H1 (cell line): ENCODE measurements at regions not wholly inside any gene's neighbourhood (a gene's known extent, or its start where the extent isn't known, plus 50 kb on each side); places are given as distances from the start of the nearest gene placed in this dataset.

Experiments used
- CTCF ChIA-PET: fragments of 300-600 bp; sonication (Branson Sonifier 250); formaldehyde crosslinking; loops from one replicate; lab custom pipeline; 2021; ENCODE audit not compliant: partially characterized antibody; lab: Charles Lee
- POLR2A ChIA-PET: fragments of 300-600 bp; sonication (Branson Sonifier 250); formaldehyde crosslinking; loops from one replicate; lab custom pipeline; 2021; ENCODE audit warnings: inconsistent platforms; ENCODE audit not compliant: partially characterized antibody; lab: Charles Lee
- DNase-seq, 2 experiments: peaks; one replicate each; pipeline versions ENCODE4 v3.0.0 to v3.0.0-alpha.2; 2010 to 2022; ENCODE audit warnings: low spot score in 2 of 2, low read depth in 1 of 2, mixed read lengths in 1 of 2
- FAIRE-seq: peaks from 2 replicates; lab custom pipeline; 2011; peaks lifted over from hg19 to GRCh38; lab: Jason Lieb, UNC
- H2AFZ ChIP-seq: 2 replicates; pipeline ENCODE4 v1.8.1; 2012; ENCODE audit warnings: low read length, inconsistent platforms
- H2AK5ac ChIP-seq: 2 replicates; pipeline ENCODE4 v1.6.1; 2013; ENCODE audit warnings: low read depth, low read length
- H2BK120ac ChIP-seq: replicated peaks from 2 replicates; pipeline ENCODE3; 2013; ENCODE audit warnings: low read depth, low read length, inconsistent platforms
- H2BK12ac ChIP-seq: 2 replicates; pipeline ENCODE4 v1.6.1; 2013; ENCODE audit warnings: low read depth, low read length
- H2BK15ac ChIP-seq: 2 replicates; pipeline ENCODE4 v1.6.1; 2013; ENCODE audit warnings: low read length
- H2BK20ac ChIP-seq: 2 replicates; pipeline ENCODE4 v1.6.1; 2013; ENCODE audit warnings: low read length
- H2BK5ac ChIP-seq: 2 replicates; pipeline ENCODE4 v1.6.1; 2013; ENCODE audit warnings: low read depth, low read length
- H3K14ac ChIP-seq: 2 replicates; pipeline ENCODE4 v1.6.1; 2013; ENCODE audit warnings: inconsistent platforms; ENCODE audit not compliant: insufficient read length
- H3K18ac ChIP-seq: 2 replicates; pipeline ENCODE4 v1.6.1; 2013; ENCODE audit warnings: low read length; ENCODE audit errors: extremely low read depth
- H3K23ac ChIP-seq: 2 replicates; pipeline ENCODE4 v1.6.1; 2013; ENCODE audit warnings: inconsistent platforms; ENCODE audit not compliant: insufficient read length
- H3K23me2 ChIP-seq: 2 replicates; pipeline ENCODE4 v1.6.1; 2013; ENCODE audit warnings: low read depth, low read length
- H3K27ac ChIP-seq: 2 replicates; pipeline ENCODE4 v1.6.1; 2011; ENCODE audit warnings: low read depth, low read length, inconsistent platforms
- H3K27me3 ChIP-seq, 4 experiments: replicated peaks in 1 of 4; 1 replicate in 1 of 4; 2 replicates in 3 of 4; pipeline versions ENCODE4 v1.6.1 to v1.8.1; 2011 to 2013; ENCODE audit warnings: low read length in 3 of 4, mild to moderate bottlenecking in 3 of 4, inconsistent platforms in 2 of 4, mixed read lengths in 2 of 4, moderate library complexity in 1 of 4; ENCODE audit not compliant: control insufficient read depth in 3 of 4, insufficient read depth in 3 of 4; ENCODE audit errors: extremely low read depth in 1 of 4
- H3K36me3 ChIP-seq, 4 experiments: 2 replicates each; pipeline versions ENCODE4 v1.6.1 to v1.8.1; 2011 to 2013; ENCODE audit warnings: mild to moderate bottlenecking in 4 of 4, low read length in 3 of 4, moderate library complexity in 2 of 4, control low read depth in 1 of 4, inconsistent platforms in 1 of 4; ENCODE audit not compliant: insufficient read depth in 4 of 4, control insufficient read depth in 2 of 4
- H3K4ac ChIP-seq: replicated peaks from 2 replicates; pipeline ENCODE3; 2013; ENCODE audit warnings: low read length, low read depth, mixed read lengths, inconsistent platforms; ENCODE audit not compliant: insufficient read length
- H3K4me1 ChIP-seq, 4 experiments: replicated peaks in 1 of 4; 1 replicate in 1 of 4; 2 replicates in 3 of 4; pipeline versions ENCODE4 v1.6.1 to v1.8.1; 2011 to 2013; ENCODE audit warnings: low read length in 3 of 4, inconsistent platforms in 2 of 4, mixed read lengths in 1 of 4; ENCODE audit not compliant: insufficient read depth in 4 of 4, control insufficient read depth in 3 of 4
- H3K4me2 ChIP-seq, 2 experiments: 2 replicates each; pipeline versions ENCODE4 v1.6.1 to v1.8.1; 2011 to 2013; ENCODE audit warnings: low read depth in 2 of 2, low read length in 2 of 2, control low read depth in 1 of 2, inconsistent platforms in 1 of 2, mild to moderate bottlenecking in 1 of 2; ENCODE audit not compliant: insufficient read depth in 1 of 2
- H3K4me3 ChIP-seq, 4 experiments: fragments of 200-600, 300-600 bp in 1 of 4; sonication (generic), shearing (Covaris generic), sonication (Bioruptor Twin) in 1 of 4; 2 replicates each; pipeline versions ENCODE4 v1.5.1 to v1.8.1; 2011 to 2016; ENCODE audit warnings: low read length in 4 of 4, low read depth in 3 of 4, control low read depth in 2 of 4, inconsistent platforms in 2 of 4, mild to moderate bottlenecking in 2 of 4, mixed read lengths in 1 of 4, moderate library complexity in 1 of 4; ENCODE audit not compliant: insufficient read depth in 2 of 4; ENCODE audit errors: extremely low read depth in 1 of 4
- H3K56ac ChIP-seq: replicated peaks from 2 replicates; pipeline ENCODE3; 2013; ENCODE audit warnings: low read depth, mild to moderate bottlenecking, mixed read lengths, low read length, inconsistent platforms; ENCODE audit not compliant: insufficient read length
- H3K79me1 ChIP-seq: 2 replicates; pipeline ENCODE4 v1.6.1; 2013; ENCODE audit warnings: low read depth, low read length, control low read depth
- H3K79me2 ChIP-seq, 2 experiments: 2 replicates each; pipeline versions ENCODE4 v1.6.1 to v1.8.1; 2012 to 2013; ENCODE audit warnings: low read length in 2 of 2, mild to moderate bottlenecking in 2 of 2, inconsistent platforms in 1 of 2; ENCODE audit not compliant: insufficient read depth in 2 of 2, control insufficient read depth in 1 of 2
- H3K9ac ChIP-seq, 4 experiments: replicated peaks in 1 of 4; 1 replicate in 1 of 4; 2 replicates in 3 of 4; pipeline versions ENCODE4 v1.6.1 to v1.8.1; 2011 to 2013; ENCODE audit warnings: low read depth in 3 of 4, low read length in 3 of 4, control low read depth in 2 of 4, mild to moderate bottlenecking in 2 of 4, moderate library complexity in 2 of 4, inconsistent platforms in 1 of 4; ENCODE audit errors: extremely low read depth in 1 of 4
- H3K9me3 ChIP-seq, 2 experiments: 2 replicates each; pipeline versions ENCODE4 v1.6.1 to v1.8.1; 2012 to 2013; ENCODE audit warnings: mild to moderate bottlenecking in 2 of 2, moderate library complexity in 2 of 2, control low read depth in 1 of 2, inconsistent platforms in 1 of 2, low read depth in 1 of 2, low read length in 1 of 2, mixed read lengths in 1 of 2; ENCODE audit not compliant: insufficient read depth in 2 of 2
- H4K20me1 ChIP-seq, 2 experiments: replicated peaks in 1 of 2; 2 replicates each; pipeline versions ENCODE3 to v1.8.1; 2011 to 2013; ENCODE audit warnings: inconsistent platforms in 2 of 2, low read length in 2 of 2, mild to moderate bottlenecking in 1 of 2; ENCODE audit not compliant: insufficient read depth in 2 of 2, control insufficient read depth in 1 of 2
- H4K5ac ChIP-seq: 2 replicates; pipeline ENCODE4 v1.6.1; 2013; ENCODE audit warnings: low read length, low read depth, mixed read lengths, inconsistent platforms; ENCODE audit not compliant: insufficient read length
- H4K8ac ChIP-seq: 2 replicates; pipeline ENCODE4 v1.8.0; 2013; ENCODE audit warnings: mild to moderate bottlenecking, moderate library complexity, low read length, inconsistent platforms; ENCODE audit not compliant: insufficient read depth; ENCODE audit errors: extremely low read depth
- H4K91ac ChIP-seq: replicated peaks from 2 replicates; pipeline ENCODE3; 2013; ENCODE audit warnings: low read length, mixed read lengths, inconsistent platforms; ENCODE audit not compliant: insufficient read length
- CEBPB ChIP-seq: IDR thresholded peaks from 2 replicates; pipeline ENCODE4 v1.6.1; 2012; ENCODE audit warnings: low read depth, low read length
- CREB1 ChIP-seq: IDR thresholded peaks from 2 replicates; pipeline ENCODE4 v1.6.1; 2012; ENCODE audit warnings: inconsistent platforms
- CTBP2 ChIP-seq: IDR thresholded peaks from 2 replicates; pipeline ENCODE4 v1.7.0; 2011; ENCODE audit warnings: borderline replicate concordance, mild to moderate bottlenecking, moderate library complexity, mixed read lengths, low read length; ENCODE audit not compliant: insufficient read depth, insufficient read length
- EZH2 ChIP-seq: fragments of 200-600 bp; sonication (generic); IDR thresholded peaks from 2 replicates; pipeline ENCODE4 v1.7.1; 2012; ENCODE audit warnings: low read depth, mild to moderate bottlenecking, moderate library complexity, low read length, inconsistent platforms; ENCODE audit not compliant: severe bottlenecking
- GABPA ChIP-seq: IDR thresholded peaks from 2 replicates; pipeline ENCODE4 v1.6.1; 2011; ENCODE audit warnings: mild to moderate bottlenecking, low read length, moderate library complexity, borderline replicate concordance; ENCODE audit not compliant: insufficient read depth
- KDM1A ChIP-seq: fragments of 200-600, 300-600 bp; sonication (generic); IDR thresholded peaks from 2 replicates; pipeline ENCODE4 v1.7.1; 2016; ENCODE audit warnings: mild to moderate bottlenecking, low read length, borderline replicate concordance
- SP1 ChIP-seq: IDR thresholded peaks from 2 replicates; pipeline ENCODE4 v1.6.1; 2011; ENCODE audit warnings: low read depth, low read length
- SP4 ChIP-seq: IDR thresholded peaks from 2 replicates; pipeline ENCODE4 v1.6.1; 2012; ENCODE audit warnings: low read length, inconsistent platforms
- TBP ChIP-seq: IDR thresholded peaks from 2 replicates; pipeline ENCODE4 v1.6.1; 2011; ENCODE audit warnings: low read depth, low read length, improper control_type of control experiment
- WGBS, 2 experiments: shearing (Covaris generic) in 1 of 2; methylation state at CpG; one replicate each; pipeline versions ENCODE4 v1.1.6 to v1.1.7; 2013 to 2015; ENCODE audit warnings: low lambda C conversion rate in 2 of 2, mixed read lengths in 2 of 2, inconsistent platforms in 1 of 2, low coverage in 1 of 2, missing lambda C conversion rate in 1 of 2; ENCODE audit not compliant: insufficient replicate concordance in 2 of 2, insufficient coverage in 1 of 2, insufficient read length in 1 of 2; ENCODE audit errors: extremely low coverage in 1 of 2, missing lambda C conversion rate in 1 of 2; 5-methylcytosine and 5-hydroxymethylcytosine counted together
- TF ChIP-seq, protein P1 (sequence below): IDR thresholded peaks from 2 replicates; pipeline ENCODE4 v1.6.1; 2012; ENCODE audit warnings: low read length, inconsistent platforms
- TF ChIP-seq, protein P2 (sequence below): IDR thresholded peaks from 2 replicates; pipeline ENCODE4 v1.6.1; 2011; ENCODE audit warnings: low read depth, mild to moderate bottlenecking, low read length; ENCODE audit not compliant: insufficient read depth

DNA sequence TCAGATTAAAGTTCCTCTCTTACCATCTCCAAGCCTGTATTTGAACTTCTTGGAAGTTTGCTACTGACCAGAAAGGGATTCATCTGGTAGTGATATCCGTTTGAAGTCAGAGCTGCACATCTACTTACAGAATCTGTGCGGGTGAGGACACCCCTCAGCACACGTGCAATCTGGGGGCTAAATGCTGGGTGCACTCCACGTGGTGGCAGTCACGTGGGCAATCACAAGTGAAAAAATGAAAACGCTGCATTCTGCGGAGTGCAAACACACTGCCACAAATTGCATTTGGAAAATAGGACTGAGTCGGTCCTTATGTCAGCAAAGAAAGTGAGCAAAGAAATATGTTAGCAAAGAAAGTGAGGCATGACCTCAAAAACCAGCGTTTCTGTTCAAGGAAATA is 76.1 kb upstream of the GYPC start (continued):
- TF ChIP-seq SP4, result no peak
- TF ChIP-seq, all 59 proteins: peak for 0

DNA sequence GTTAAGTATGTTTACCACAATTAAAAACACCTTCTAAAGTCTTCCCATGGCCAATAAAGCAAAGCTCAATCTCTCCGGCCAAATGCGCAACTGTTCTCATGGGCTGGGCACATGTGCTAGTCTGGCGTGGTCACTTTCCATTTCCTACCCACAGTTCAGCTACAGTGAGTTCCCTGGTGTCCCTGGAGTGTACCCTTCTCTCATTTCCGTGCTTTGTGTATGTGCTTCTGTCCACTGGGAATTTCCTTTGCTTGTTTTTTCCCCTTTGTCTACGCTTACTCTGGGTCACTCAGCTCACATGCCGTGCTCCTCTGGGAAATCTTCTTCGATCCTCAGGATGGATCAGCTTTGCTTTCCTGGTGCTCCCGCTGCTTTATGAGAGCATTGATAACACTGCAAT is 69.6 kb upstream of the GYPC start:
- Histone ChIP-seq H2AFZ (no peak overlapping the region), H3K36me3 (no peaks in the 10 kb centered on the region), H3K9ac (no peak overlapping the region), H4K20me1 (no peaks in the 10 kb centered on the region), H3K56ac (no peak overlapping the region), H2AK5ac (no peak overlapping the region), H3K9me3 (no peaks in the 10 kb centered on the region), H2BK5ac (no peak overlapping the region), H3K4me3 (no peak overlapping the region), H3K27ac (no peak overlapping the region), H3K27me3 (no peaks in the 10 kb centered on the region), H2BK20ac (no peak overlapping the region), H3K79me1 (no peaks in the 10 kb centered on the region), H3K4ac (no peak overlapping the region), H3K4me2 (no peak overlapping the region), H2BK15ac (no peak overlapping the region), H3K18ac (no peak overlapping the region), H3K79me2 (no peaks in the 10 kb centered on the region), H3K23ac (no peak overlapping the region), H2BK12ac (no peak overlapping the region), H4K8ac (no peak overlapping the region), H4K5ac (no peak overlapping the region), H3K4me1 (no peaks in the 10 kb centered on the region), H4K91ac (no peak overlapping the region), H2BK120ac (no peak overlapping the region), H3K23me2 (no peaks in the 10 kb centered on the region), H3K14ac (no peak overlapping the region)
- ChIA-PET CTCF (interaction anchor here (0.6 to 0.7 kb wide), 2 partner anchors 77 to 341 kb away, joined by 3 read pairs; no protein-coding TSS in a partner anchor), POLR2A (no interaction called here)
- DNase-seq (no peak), FAIRE-seq (no peak)
- WGBS, 2 experiments, result 85% methylated on average over 8 of the region's 8 CpGs; no CpG with 5 or more reads in 1 of the 2 experiments
- TF ChIP-seq CREB1 (no peak), GABPA (no peak), CTBP2 (no peak), EZH2 (no peak), SP4 (no peak), KDM1A (no peak), TBP (no peak), CEBPB (no peak), SP1 (no peak)
- TF ChIP-seq, protein P1, sequence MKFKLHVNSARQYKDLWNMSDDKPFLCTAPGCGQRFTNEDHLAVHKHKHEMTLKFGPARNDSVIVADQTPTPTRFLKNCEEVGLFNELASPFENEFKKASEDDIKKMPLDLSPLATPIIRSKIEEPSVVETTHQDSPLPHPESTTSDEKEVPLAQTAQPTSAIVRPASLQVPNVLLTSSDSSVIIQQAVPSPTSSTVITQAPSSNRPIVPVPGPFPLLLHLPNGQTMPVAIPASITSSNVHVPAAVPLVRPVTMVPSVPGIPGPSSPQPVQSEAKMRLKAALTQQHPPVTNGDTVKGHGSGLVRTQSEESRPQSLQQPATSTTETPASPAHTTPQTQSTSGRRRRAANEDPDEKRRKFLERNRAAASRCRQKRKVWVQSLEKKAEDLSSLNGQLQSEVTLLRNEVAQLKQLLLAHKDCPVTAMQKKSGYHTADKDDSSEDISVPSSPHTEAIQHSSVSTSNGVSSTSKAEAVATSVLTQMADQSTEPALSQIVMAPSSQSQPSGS, result no peak
- TF ChIP-seq, protein P2, sequence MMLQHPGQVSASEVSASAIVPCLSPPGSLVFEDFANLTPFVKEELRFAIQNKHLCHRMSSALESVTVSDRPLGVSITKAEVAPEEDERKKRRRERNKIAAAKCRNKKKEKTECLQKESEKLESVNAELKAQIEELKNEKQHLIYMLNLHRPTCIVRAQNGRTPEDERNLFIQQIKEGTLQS, result no peak
